ENCODE measurements at regions not wholly inside any gene's neighbourhood (a gene's known extent, or its start where the extent isn't known, plus 50 kb on each side); places are given as distances from the start of the nearest gene placed in this dataset.

GRCh38 chr18:34380326-34380725 lies 155.6 kb upstream of the NOL4 start:
- no peak for TF ChIP-seq FOXP2 (optimal IDR thresholded peaks at IDR 0.05; ENCODE audit: borderline replicate concordance, extremely low read depth, extremely low read length, insufficient read depth)
- no peak for TF ChIP-seq SIN3A (IDR thresholded peaks at IDR 0.05; ENCODE audit: borderline replicate concordance, insufficient read depth, low read length)
- no peak for TF ChIP-seq REST (IDR thresholded peaks at IDR 0.05; ENCODE audit: insufficient read depth in 1 of 2, low read depth in 2 of 2, low read length in 2 of 2)
- TF ChIP-seq POLR2AphosphoS5 (IDR thresholded peaks at IDR 0.05; ENCODE audit: low read depth, low read length): no peak
- TF ChIP-seq TAF1 (IDR thresholded peaks at IDR 0.05; ENCODE audit: borderline replicate concordance, insufficient read depth, low read length): no peak

DNA sequence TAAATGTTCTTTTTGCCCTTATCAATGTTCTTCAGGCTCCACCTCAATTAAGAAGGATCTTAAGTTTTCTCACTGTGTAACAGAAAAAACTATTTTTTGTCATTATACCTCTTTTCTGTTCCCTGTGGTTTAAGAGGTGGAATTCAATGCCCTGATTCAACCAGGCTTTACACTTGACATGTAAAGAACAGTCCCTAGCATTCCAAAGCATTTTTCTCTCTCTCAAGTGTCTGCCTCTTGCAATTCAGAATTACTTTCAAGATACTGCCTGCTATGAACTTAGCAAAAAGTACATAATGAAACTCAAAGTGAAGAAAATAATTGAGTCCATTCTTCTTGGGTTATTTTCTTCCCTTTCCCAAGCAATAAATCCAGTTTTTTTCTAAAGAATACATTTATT lies 160.6 kb upstream of the NOL4 start:
- TF ChIP-seq REST (IDR thresholded peaks at IDR 0.05; ENCODE audit: insufficient read depth in 1 of 2, low read depth in 2 of 2, low read length in 2 of 2) (no peak), TAF1 (IDR thresholded peaks at IDR 0.05; ENCODE audit: borderline replicate concordance, insufficient read depth, low read length) (no peak), FOXP2 (optimal IDR thresholded peaks at IDR 0.05; ENCODE audit: borderline replicate concordance, extremely low read depth, extremely low read length, insufficient read depth) (no peak), SIN3A (IDR thresholded peaks at IDR 0.05; ENCODE audit: borderline replicate concordance, insufficient read depth, low read length) (no peak), POLR2AphosphoS5 (IDR thresholded peaks at IDR 0.05; ENCODE audit: low read depth, low read length) (no peak)

- no peak for TF ChIP-seq SIN3A (IDR thresholded peaks at IDR 0.05; ENCODE audit: borderline replicate concordance, insufficient read depth, low read length)
- TF ChIP-seq POLR2AphosphoS5 (IDR thresholded peaks at IDR 0.05; ENCODE audit: low read depth, low read length): no peak
- TF ChIP-seq REST (IDR thresholded peaks at IDR 0.05; ENCODE audit: insufficient read depth in 1 of 2, low read depth in 2 of 2, low read length in 2 of 2): no peak
- no peak for TF ChIP-seq FOXP2 (optimal IDR thresholded peaks at IDR 0.05; ENCODE audit: borderline replicate concordance, extremely low read depth, extremely low read length, insufficient read depth)
- TF ChIP-seq TAF1 (IDR thresholded peaks at IDR 0.05; ENCODE audit: borderline replicate concordance, insufficient read depth, low read length): no peak
Observed at GRCh38 chr18:34386803-34387202, 162.1 kb upstream of the NOL4 start.

DNA sequence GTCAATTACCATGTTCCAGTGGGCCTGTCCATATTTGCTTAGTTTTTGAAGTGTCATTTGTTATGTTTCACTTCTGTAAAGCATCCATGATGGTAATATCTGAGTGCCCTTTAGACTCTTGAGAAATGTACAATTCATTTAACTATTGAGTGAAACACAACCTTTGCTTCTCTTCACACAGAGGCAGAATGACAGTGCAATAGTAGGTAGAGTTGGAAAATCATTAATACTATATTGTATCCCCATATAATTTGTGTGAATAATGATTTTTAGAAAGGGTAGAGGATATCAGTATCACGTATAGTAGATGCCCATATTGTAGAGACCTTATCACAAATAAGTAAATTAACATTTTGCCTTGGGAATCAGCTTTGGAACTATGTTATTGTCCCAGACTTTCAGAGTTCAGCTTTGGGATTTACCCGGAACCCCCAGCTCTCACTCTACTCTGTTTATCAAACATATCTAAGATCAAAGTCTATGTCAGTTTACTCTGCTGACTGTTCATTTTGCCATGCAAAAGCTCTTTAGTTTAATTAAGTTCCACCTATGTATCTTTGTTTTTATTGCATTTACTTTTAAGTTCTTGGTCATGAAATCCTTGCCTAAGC lies 172.7 kb upstream of the NOL4 start:
- no peak for TF ChIP-seq TAF1 (IDR thresholded peaks at IDR 0.05; ENCODE audit: borderline replicate concordance, insufficient read depth, low read length)

- no peak for TF ChIP-seq REST (IDR thresholded peaks at IDR 0.05; ENCODE audit: insufficient read depth in 1 of 2, low read depth in 2 of 2, low read length in 2 of 2)
Observed at GRCh38 chr18:34399892-34400291, 175.2 kb upstream of the NOL4 start.

Measured in PFSK-1 (cell line).